Activated T-cell treated with anti-CD3 and anti-CD28 coated beads for 1 hour (primary cell): ENCODE measurements at regions not wholly inside any gene's neighbourhood (a gene's known extent, or its start where the extent isn't known, plus 50 kb on each side); places are given as distances from the start of the nearest gene placed in this dataset.

Experiments
- DNase-seq: peaks from one replicate; pipeline ENCODE4 v3.0.0-alpha.2; 2020; ENCODE audit warnings: low read depth

DNA sequence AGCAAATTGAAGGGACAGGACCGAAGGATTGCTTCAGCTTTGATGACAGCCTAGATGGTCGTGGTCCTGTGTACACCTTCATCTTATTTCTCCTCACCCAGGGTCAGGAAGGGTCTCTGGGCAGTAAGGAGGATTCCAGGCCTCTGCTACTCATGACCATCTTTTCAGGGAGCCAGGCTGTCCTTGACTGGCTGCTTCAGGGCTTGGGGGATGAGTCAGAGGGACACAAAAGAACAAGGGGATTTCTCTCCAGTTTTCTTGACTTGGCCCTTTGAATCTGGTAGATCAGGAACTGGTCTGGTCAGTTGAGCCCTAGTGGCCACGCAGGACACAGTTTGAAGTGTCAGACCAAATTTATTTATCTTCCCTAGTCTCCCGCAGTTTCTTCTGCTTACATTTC is 402.1 kb upstream of the CHD6 start:
- DNase-seq: no peak

- no peak for DNase-seq
Measured at GRCh38 chr20:42018979-42019378, 400.8 kb upstream of the CHD6 start.

- no peak for DNase-seq
Measured at GRCh38 chr20:42010090-42010489, 391.9 kb upstream of the CHD6 start.

DNA sequence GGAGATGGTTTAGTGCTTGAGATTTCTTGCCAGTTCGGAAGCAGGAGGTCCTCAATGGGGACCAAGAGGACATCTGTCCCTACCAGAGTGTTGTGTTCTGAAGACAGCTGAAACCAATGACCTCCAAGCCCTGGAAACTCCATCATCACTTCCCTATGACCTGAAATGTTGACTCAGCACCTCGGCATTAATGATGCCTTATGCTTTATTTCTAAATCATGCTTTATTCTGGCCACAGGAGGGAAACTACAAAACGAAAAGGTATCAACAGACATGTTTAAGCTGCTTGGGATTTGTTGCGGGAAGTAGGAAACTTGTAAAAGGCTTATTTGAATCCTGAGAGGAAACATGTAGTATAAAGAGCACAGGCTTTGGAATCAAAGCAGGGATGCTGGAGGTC is 389.1 kb upstream of the CHD6 start:
- DNase-seq: no peak

DNA sequence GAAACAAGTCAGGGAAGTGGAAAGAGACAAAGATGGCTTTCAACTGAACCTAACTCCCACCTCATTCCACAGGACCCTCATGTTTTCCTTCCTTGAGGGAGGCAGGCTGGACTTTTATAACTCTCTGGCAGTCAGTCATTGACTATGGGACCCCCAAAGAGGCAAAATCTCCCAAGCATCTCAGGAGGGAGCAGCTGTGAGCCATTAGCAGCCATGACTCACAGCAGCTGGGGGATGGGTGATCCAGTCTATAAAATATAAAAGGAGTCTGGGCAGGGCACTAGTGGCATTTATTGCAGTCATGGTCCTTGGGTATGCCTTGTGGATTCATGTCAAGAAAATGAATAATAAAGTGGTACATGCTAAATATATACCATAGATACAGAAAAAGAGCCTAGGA is 387.0 kb upstream of the CHD6 start:
- no peak for DNase-seq

DNA sequence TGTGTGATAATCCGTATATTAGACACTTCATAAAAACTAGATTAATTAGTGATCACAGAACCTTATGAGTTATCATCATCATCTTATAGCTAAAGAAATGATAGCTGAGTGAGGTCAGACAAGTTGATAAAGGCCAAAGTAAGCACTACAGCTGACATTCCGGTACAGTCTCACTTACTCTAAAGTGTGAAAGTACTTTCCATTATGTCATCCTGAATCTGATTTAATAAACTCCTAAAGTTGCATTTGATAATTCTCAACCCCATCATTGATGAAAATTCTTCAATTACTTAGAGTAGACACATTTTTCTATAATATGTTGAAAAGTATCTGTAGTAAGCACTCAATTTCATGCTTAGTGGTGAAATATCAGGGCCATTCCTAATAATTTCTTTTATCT is 385.2 kb upstream of the CHD6 start:
- no peak for DNase-seq

- no peak for DNase-seq
Measured at GRCh38 chr20:41998539-41999341, 380.6 kb upstream of the CHD6 start.

- no peak for DNase-seq
Measured at GRCh38 chr20:41996951-41997350, 378.8 kb upstream of the CHD6 start.

GRCh38 chr20:41992481-41992880 is 374.3 kb upstream of the CHD6 start:
- no peak for DNase-seq

- DNase-seq: no peak
Measured at GRCh38 chr20:41991412-41991811, 373.2 kb upstream of the CHD6 start.

- DNase-seq: no peak
Measured at GRCh38 chr20:41989935-41990635, 371.9 kb upstream of the CHD6 start.

DNA sequence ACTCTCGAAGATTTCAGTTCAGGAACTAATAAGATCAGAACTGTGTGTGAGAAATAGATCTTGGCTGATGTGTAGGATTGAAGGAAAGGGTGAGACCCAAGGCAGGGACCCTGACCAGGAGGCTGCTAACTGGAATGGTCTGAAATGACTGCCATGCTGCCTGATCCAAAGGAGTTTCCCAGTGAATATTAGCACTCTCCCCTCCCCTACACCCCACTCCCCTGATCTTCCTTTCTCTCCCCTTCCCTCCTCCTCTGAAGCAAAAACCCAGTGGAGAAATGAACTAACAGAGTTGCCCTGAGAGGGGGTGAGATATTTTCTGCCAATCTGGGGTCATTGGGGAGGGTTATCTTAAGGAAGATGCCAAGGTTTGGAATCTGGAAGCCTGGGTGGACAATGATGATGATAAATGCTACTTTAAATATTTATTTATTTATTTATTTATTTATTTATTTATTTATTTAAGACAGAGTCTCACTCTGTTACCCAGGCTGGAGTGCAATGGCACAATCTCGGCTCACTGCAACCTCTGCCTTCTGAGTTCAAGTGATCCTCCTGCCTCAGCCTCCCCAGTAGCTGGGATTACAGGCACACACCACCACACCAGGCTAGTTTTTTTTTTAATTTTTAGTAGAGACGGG is 371.0 kb upstream of the CHD6 start:
- DNase-seq: no peak

DNA sequence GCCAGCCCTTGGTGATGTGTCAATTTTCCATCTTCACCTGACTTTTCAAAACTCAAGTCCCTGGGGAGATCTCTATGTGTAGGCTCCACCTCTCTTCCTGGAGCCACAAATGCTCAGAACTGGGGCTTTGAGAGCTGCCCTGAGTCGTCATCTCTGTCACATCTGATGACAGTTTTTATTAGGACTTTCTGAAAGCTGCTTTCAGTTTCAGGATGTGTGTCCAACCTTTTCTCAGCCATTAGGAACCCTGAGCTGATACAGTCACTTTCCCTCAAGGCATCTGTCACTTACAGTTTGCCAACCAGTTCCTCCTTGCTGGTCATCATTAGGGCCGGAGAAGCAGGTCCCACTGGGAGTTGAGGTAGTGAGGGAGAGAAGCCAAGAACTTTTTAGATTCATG is 365.9 kb upstream of the CHD6 start:
- DNase-seq: no peak

DNA sequence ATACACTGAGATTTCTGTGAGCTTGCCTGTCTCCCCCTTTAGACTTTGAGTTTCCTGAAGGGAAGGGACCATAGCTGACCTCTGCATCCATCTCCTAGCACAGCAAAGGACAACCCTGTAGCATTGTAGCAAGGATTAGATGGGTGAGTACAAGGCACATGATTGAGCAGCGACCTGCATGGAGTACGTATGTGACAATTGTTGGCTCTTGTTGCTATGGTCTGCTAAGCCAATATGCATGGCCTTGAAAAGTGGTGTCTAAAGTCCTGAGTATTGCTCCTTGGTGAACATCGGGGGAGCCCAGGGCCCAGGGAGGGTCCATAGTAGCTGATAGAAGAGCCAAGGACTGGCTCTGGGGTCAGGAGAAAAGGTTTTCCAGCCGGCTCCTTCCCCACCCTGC is 365.0 kb upstream of the CHD6 start:
- DNase-seq: no peak

GRCh38 chr20:41981746-41982145 is 363.6 kb upstream of the CHD6 start:
- DNase-seq: no peak

GRCh38 chr20:41978875-41979274 is 360.7 kb upstream of the CHD6 start:
- DNase-seq: no peak

DNA sequence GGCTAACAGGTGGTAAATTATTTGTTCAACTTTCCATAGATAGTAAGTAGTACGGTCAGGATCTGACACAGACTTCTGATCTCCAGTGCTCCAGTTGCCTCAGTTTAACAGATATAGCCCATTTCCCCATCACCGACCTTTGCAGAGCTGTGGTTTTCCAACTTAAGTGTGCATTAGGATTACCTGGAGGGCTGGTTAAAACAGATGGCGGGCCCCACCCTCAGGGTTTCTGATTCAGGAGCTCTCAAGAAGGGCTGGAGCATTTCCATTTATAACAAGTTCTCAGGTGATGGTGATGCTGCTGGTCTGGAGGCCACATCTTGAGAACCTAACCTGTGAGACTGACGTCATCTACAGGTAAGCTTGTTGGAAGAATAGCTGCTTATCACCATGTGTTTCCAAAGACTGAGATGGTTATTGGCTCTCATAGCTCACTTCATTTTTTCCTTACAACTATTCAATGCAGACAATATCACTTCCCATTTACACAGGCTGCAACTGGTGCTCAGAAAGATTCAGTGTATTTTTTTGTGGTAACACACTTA is 360.1 kb upstream of the CHD6 start:
- no peak for DNase-seq

- no peak for DNase-seq
Measured at GRCh38 chr20:41969656-41970055, 351.5 kb upstream of the CHD6 start.

- DNase-seq: no peak
Measured at GRCh38 chr20:41960166-41960565, 342.0 kb upstream of the CHD6 start.

DNA sequence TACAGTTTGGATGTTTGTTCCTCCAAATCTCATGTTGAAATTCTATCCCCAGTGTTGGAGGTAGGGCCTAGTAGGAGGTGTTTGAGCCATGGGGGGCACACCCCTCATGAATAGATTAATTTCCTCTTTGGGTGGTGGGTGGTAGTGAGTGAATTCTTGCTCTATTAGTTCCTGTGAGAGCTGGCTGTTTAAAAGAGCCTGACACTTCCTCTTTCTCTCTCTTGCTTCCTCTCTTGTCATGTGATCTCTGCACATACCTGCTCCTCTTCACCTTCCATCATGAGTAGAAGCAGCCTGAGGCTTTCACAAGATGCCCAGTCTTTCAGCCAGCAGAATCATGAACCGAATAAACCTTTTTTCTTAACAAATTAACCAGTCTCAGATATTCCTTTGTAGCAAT is 340.2 kb upstream of the CHD6 start:
- DNase-seq: no peak

DNA sequence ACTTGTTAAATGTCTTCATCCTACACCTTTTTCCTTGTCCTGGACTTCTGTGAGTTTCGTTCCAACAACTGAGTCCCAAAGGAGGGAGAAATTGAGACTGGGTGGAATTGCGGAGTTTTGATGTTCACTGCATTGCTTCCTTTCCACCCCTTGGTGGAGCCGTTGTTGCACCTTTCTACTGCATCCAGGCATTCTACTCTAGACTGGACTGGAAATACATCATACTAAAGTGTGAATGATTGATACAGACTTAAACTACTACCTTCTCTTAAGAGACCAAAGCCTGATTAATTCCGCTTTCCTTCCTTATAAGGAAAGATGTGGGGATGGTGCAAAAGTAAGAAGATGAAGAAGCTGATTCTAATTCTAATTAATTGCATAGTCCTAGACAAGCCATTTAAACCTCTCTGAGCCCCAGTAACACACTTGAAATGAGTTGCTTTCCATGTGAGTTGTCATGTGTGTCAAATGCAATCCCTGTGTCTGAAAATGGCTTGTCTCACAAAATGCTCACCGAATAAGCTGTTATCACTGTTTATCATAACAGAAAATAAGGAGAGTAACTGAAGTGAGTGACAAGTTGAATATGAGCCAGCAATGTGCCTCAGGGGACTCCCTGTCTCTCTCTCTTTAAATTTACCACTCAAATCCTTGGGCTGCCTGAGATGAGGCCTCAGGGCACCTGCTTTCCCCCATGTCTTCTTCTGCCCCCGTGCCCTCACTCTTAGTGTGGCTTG is 338.3 kb upstream of the CHD6 start:
- DNase-seq: no peak

DNA sequence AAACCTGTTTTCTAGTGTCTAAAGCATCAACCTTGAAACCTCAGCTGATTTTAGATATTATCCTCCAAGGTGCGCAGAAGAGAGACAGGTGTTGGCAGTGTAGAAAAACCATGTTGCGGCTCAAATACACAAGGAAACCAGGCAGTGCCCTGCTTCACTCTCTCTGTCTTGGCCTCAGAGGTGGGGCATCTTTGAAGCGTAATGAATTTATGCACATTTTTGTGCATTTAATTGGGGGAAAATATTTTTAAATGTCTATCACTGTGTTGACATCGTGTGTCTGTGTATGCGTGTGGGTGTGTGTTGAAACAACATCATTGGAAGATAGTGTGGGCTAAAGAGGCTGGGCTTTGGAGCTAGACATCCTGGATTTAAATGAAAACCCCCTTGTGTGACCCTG is 334.0 kb upstream of the CHD6 start:
- DNase-seq: no peak
